ENCODE measurements at regions not wholly inside any gene's neighbourhood (a gene's known extent, or its start where the extent isn't known, plus 50 kb on each side); places are given as distances from the start of the nearest gene placed in this dataset.

GRCh38 chr12:96136161-96136560 is 58.0 kb upstream of the ELK3 start:
- DNase-seq = no peak

DNA sequence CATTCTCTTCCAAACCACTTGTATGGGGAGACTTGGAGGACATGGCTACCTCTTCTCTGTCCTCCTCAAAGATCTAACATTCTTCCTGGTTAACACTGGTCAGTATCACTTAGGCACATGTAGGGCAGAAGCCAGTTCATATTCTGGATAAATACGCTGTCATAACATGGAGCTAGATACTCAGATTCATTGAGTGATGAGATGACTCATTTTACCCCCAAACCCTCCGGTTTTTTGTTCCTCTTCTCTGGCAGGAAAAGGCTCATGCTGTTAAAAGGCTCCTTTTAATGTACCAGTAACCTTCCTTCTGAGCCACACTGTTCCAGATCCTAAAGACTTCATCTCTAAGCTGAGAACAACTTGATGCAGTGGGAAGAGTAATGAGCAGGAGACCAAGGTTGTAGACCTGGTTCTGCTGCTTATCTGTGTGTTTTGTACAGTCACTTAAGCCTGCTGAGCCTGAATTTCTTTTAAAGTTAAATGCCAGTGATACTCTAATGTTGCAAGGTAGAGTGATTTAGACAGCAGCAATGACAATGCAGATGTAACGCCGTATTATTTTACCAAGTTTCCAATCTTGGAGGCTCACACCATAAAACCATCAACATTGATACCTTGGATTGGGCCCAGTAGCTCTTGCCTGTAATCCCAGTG is 57.3 kb upstream of the ELK3 start:
- no peak for DNase-seq

GRCh38 chr12:96140174-96140573 is 54.0 kb upstream of the ELK3 start:
- no peak for DNase-seq

DNA sequence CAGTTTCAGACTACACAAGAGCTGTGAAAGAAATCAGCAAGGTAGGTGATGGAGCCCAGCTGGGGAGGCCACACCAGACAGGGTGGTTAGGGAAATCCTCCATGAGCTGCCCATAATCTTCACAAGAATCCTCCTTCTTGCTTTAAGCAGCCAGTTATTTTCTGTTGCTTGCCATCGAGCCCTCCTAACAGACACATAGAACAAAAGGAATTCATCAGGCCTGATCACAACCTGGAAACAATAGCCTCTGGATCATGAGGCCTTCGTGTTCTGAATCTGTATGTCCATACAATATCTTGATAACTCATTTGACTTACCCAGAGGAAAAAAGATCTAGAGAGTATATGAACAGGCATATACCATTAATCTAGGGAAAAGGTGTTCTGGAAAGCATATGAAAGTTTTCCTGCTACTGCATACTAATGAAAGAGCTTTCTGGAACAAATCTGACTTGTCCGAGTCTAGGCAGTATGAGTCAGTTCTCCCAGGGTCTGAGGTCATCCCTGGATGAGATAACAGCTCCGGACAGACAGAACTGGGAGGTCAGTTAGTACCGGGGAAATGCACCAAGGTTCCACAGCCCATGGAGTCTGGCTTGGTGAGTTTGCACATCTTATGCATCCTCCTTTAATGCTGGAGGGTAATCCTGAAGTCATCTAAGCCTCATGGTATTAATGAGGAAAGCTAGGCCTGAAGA is 52.8 kb upstream of the ELK3 start:
- no peak for DNase-seq

- DNase-seq = no peak
Observed at GRCh38 chr12:96143392-96143791, 50.8 kb upstream of the ELK3 start.

DNA sequence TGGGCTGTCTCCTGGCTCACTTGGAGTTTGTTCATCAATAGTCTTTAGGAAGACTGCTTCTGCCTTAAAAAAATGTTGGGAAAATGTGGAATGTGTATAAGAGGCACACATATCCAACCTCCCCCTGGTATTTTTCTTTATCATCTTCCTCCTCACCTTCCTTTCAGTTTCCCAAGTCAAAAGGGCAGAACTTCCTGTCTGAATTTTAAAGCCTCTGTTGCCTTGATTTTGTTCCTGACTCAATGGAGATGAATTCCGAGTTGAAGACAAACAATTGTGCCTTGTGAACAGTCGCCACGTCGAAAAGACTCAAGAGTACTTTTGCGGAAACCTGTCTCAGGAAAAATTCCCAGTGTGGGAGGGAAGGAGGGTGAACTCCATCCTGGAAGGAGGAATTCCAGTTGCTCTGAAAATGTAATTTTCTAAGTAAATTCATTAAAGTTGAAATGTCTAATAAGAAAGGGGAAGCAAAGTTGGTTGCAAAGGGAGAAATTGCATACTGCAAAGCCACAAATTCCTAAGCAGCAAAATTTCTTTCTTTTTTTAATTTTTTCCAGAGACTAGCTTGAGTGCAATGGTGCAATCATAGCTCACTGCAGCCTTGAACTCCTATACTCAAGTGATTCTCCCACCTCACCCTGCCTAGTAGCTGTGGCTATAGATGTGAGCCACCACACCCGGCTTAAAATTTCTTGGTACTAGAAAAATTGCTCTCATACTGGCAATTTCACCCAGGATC is 50.2 kb upstream of the ELK3 start:
- no peak for DNase-seq

Data from activated gamma-delta T cell treated with Interleukin-2 at 50 U/mL for 16 hours (primary cell).